ENCODE measurements at regions not wholly inside any gene's neighbourhood (a gene's known extent, or its start where the extent isn't known, plus 50 kb on each side); places are given as distances from the start of the nearest gene placed in this dataset.

- Histone ChIP-seq H3K9me3 (replicated peaks; ENCODE audit: control insufficient read depth, insufficient read depth, low read depth, low read length) (no peaks in the 10 kb centered on the region), H3K9ac (ENCODE audit: insufficient read depth in 1 of 2, low read depth in 2 of 2, low read length in 2 of 2) (no peak overlapping the region), H3K4me1 (replicated peaks in 1 of 2; ENCODE audit: control insufficient read depth in 2 of 2, insufficient read depth in 2 of 2, low read length in 2 of 2) (no peaks in the 10 kb centered on the region), H3K4me2 (ENCODE audit: insufficient read depth, low read length) (no peak overlapping the region), H3K79me2 (ENCODE audit: control insufficient read depth, insufficient read depth, low read length) (no peaks in the 10 kb centered on the region), H3K4me3 (no peak overlapping the region), H4K20me1 (replicated peaks; ENCODE audit: control insufficient read depth, insufficient read depth, low read length) (no peaks in the 10 kb centered on the region), H3K27ac (ENCODE audit: extremely low read depth, low read depth, low read length) (no peak overlapping the region), H3K36me3 (ENCODE audit: control insufficient read depth, insufficient read depth, low read length) (no peaks in the 10 kb centered on the region), H3K27me3 (ENCODE audit: control insufficient read depth in 2 of 2, insufficient read depth in 2 of 2, low read length in 2 of 2) (peaks cover 13 to 43% of the 10 kb centered on the region in 2 experiments; a peak in 4 of 5 replicates), H3K9me1 (ENCODE audit: control insufficient read depth, insufficient read depth, low read length) (no peaks in the 10 kb centered on the region), H2AFZ (ENCODE audit: low read depth, low read length) (no peak overlapping the region)
- ChIA-PET POLR2A (interaction anchor here (0.6 kb wide), 1 partner anchor 15 kb away, joined by 3 read pairs; no protein-coding TSS in a partner anchor), CTCF (ENCODE audit: low intra/inter-chr PET ratio) (no interaction called here)
- ATAC-seq (no peak), FAIRE-seq (no peak), DNase-seq (ENCODE audit: extremely low read depth in 1 of 4, low spot score in 3 of 4) (no peak)
- 0 out of 2 replicates have a peak, but pooled peaks have one; percentile 9 for TF ChIP-seq ZNF175 (CRISPR knock-in tag; IDR thresholded peaks at IDR 0.05; ENCODE audit: low read depth)
- no peak for TF ChIP-seq ZNF398 (CRISPR knock-in tag; IDR thresholded peaks at IDR 0.05)
- TF ChIP-seq GABPA (tag; conservative IDR thresholded peaks at IDR 0.05; ENCODE audit: low read depth) = 0 out of 2 replicates have a peak, but pooled peaks have one; percentile 13
- intact Hi-C loops (cut with micrococcal nuclease) (no loop called here), in situ Hi-C loops (cut with MboI) (no loop called here)
- no TSS peak for BruUV-seq (replicated peaks)
- WGBS (ENCODE audit: insufficient coverage, low coverage, missing lambda C conversion rate) = 7% methylated on average over 7 of the region's 7 CpGs
These were observed 113.0 kb downstream of the PLEKHG1 start for GRCh38 chr6:150712505-150713252.
